Natural killer cell (primary cell): ENCODE measurements at regions not wholly inside any gene's neighbourhood (a gene's known extent, or its start where the extent isn't known, plus 50 kb on each side); places are given as distances from the start of the nearest gene placed in this dataset.

ENCODE experiments used
- ATAC-seq, 3 donors: fragments of 150-1000 bp in 2 of 3; fragments of 200-7000 bp in 1 of 3; cut with Tn5 transposase; 1 replicate in 1 of 3; 2 replicates in 2 of 3; pipeline ENCODE4 v1.10.0; 2021; ENCODE audit warnings: mild to moderate bottlenecking in 2 of 3, moderate library complexity in 2 of 3
- DNase-seq, 2 donors: peaks; one replicate each; pipeline versions ENCODE4 v3.0.0 to v3.0.0-alpha.2; 2013 to 2021; ENCODE audit warnings: mixed read lengths in 1 of 2
- H3K27ac ChIP-seq: one replicate; pipeline ENCODE4 v1.5.1; 2013; ENCODE audit warnings: mild to moderate bottlenecking, low read length
- H3K27me3 ChIP-seq: one replicate; pipeline ENCODE4 v1.6.1; 2013; ENCODE audit warnings: low read length; ENCODE audit not compliant: control insufficient read depth, insufficient read depth
- H3K36me3 ChIP-seq: one replicate; pipeline ENCODE4 v1.6.1; 2013; ENCODE audit warnings: low read length; ENCODE audit not compliant: control insufficient read depth, insufficient read depth
- H3K4me1 ChIP-seq: one replicate; pipeline ENCODE4 v1.6.1; 2013; ENCODE audit warnings: low read length; ENCODE audit not compliant: control insufficient read depth, insufficient read depth
- H3K4me3 ChIP-seq: one replicate; pipeline ENCODE4 v1.5.1; 2013; ENCODE audit warnings: low read length
- H3K9me3 ChIP-seq: one replicate; pipeline ENCODE4 v1.6.1; 2013; ENCODE audit warnings: low read length; ENCODE audit not compliant: control insufficient read depth, insufficient read depth
- H3K27ac Mint-ChIP-seq, 2 donors: one replicate each; pipeline ENCODE4 v1.8.0; 2022; ENCODE audit warnings: mild to moderate bottlenecking in 2 of 2, mixed read lengths in 2 of 2, moderate library complexity in 1 of 2
- H3K27me3 Mint-ChIP-seq, 2 donors: one replicate each; pipeline ENCODE4 v1.8.0; 2022; ENCODE audit warnings: low read depth in 2 of 2, mixed read lengths in 2 of 2
- H3K36me3 Mint-ChIP-seq: one replicate; pipeline ENCODE4 v1.8.0; 2022; ENCODE audit warnings: mixed read lengths
- H3K4me1 Mint-ChIP-seq, 2 donors: one replicate each; pipeline ENCODE4 v1.8.0; 2022; ENCODE audit warnings: mixed read lengths in 2 of 2
- H3K4me3 Mint-ChIP-seq: one replicate; pipeline ENCODE4 v1.8.0; 2022; ENCODE audit warnings: mild to moderate bottlenecking, moderate library complexity, mixed read lengths
- H3K9me3 Mint-ChIP-seq, 2 donors: one replicate each; pipeline ENCODE4 v1.8.0; 2022; ENCODE audit warnings: mixed read lengths in 2 of 2
- CTCF ChIP-seq: fragments of 200-600 bp; IDR thresholded peaks from one replicate; pipeline ENCODE4 v1.8.0; 2022; ENCODE audit warnings: antibody characterized with exemption
- WGBS: methylation state at CpG from one replicate; pipeline ENCODE4 v1.1.7; 2013; ENCODE audit warnings: missing lambda C conversion rate; ENCODE audit not compliant: insufficient coverage; 5-methylcytosine and 5-hydroxymethylcytosine counted together
- intact Hi-C: fragments of 100-400 bp; cut with micrococcal nuclease; formaldehyde crosslinking; loops from one replicate; pipeline ENCODE4 v1.14.2; 2022

DNA sequence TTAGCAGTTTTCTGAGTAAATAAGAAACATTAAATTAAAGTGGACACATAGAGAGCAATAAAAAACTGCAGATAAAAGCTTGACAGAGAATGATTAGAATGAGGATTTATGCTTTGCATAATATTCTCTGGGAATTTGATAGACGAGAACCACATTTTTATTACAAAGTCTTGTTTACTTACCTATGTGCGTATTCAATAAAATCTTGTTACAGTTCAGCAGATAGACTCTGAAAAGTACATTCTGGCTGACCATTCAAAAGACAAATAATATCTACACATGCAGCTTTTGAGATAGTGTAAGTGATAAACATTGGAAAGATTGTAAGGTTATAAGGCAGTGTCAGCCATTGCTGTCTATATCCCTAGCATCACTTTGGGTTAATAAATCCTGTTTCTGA lies 381.6 kb downstream of the NYAP2 start:
- DNase-seq (no peak), ATAC-seq (no peak)
- no peak overlapping the region for H3K4me3 Mint-ChIP-seq
- H3K9me3 Mint-ChIP-seq = peaks cover 0 to 4% of the 10 kb centered on the region in 2 donors
- no peaks in the 10 kb centered on the region for H3K4me1 Mint-ChIP-seq
- Histone ChIP-seq H3K9me3 (no peaks in the 10 kb centered on the region), H3K4me3 (no peak overlapping the region), H3K27me3 (no peaks in the 10 kb centered on the region), H3K4me1 (no peaks in the 10 kb centered on the region), H3K36me3 (no peaks in the 10 kb centered on the region), H3K27ac (no peak overlapping the region)
- no peaks in the 10 kb centered on the region for H3K27me3 Mint-ChIP-seq
- no peaks in the 10 kb centered on the region for H3K36me3 Mint-ChIP-seq
- intact Hi-C loops = no loop called here
- no peak for TF ChIP-seq CTCF
- 93% methylated on average over 2 of the region's 2 CpGs for WGBS
- H3K27ac Mint-ChIP-seq = no peak overlapping the region

- ATAC-seq (no peak), DNase-seq (no peak)
- H3K4me1 Mint-ChIP-seq = no peaks in the 10 kb centered on the region
- no peak overlapping the region for H3K4me3 Mint-ChIP-seq
- H3K27ac Mint-ChIP-seq = no peak overlapping the region
- no peaks in the 10 kb centered on the region for H3K36me3 ChIP-seq
- TF ChIP-seq CTCF = no peak
- H3K27me3 ChIP-seq = no peaks in the 10 kb centered on the region
- intact Hi-C loops = no loop called here
- H3K27me3 Mint-ChIP-seq = no peaks in the 10 kb centered on the region
- H3K9me3 ChIP-seq = no peaks in the 10 kb centered on the region
- no peaks in the 10 kb centered on the region for H3K36me3 Mint-ChIP-seq
- H3K4me1 ChIP-seq = no peaks in the 10 kb centered on the region
- WGBS = 97% methylated on average over 1 of the region's 1 CpG
- H3K27ac ChIP-seq = no peak overlapping the region
- H3K9me3 Mint-ChIP-seq = peaks cover 0 to 4% of the 10 kb centered on the region in 2 donors
- no peak overlapping the region for H3K4me3 ChIP-seq
These were observed 380.3 kb downstream of the NYAP2 start for GRCh38 chr2:225779829-225780228.

DNA sequence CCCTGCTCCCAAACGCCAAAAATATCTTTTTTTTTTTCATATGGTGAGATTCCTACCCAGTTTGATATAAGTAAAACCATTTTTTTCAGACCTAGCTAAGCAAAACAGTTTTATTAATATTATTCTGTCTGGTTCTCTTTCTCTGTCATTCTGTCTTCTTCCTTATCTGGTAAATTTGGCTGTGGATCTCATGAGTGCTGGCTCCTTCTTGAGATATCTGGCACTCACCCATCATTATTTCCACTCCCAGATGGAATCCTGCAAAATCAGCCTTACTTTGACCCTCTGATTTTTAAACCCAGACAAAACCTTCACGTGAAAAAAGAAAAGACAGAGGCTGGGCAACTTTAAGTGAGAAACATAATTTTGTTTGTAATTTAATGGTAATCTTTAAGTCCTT lies 373.6 kb downstream of the NYAP2 start:
- Mint-ChIP-seq H3K27me3 (no peaks in the 10 kb centered on the region), H3K36me3 (no peaks in the 10 kb centered on the region), H3K4me1 (no peaks in the 10 kb centered on the region), H3K9me3 (peaks cover 4 to 12% of the 10 kb centered on the region in 2 donors), H3K27ac (no peak overlapping the region), H3K4me3 (no peak overlapping the region)
- Histone ChIP-seq H3K27me3 (no peaks in the 10 kb centered on the region), H3K4me1 (no peaks in the 10 kb centered on the region), H3K4me3 (no peak overlapping the region), H3K36me3 (no peaks in the 10 kb centered on the region), H3K9me3 (no peaks in the 10 kb centered on the region), H3K27ac (no peak overlapping the region)
- no peak for TF ChIP-seq CTCF
- intact Hi-C loops = no loop called here
- no peak for ATAC-seq
- WGBS = 100% methylated on average over 1 of the region's 2 CpGs
- no peak for DNase-seq

DNA sequence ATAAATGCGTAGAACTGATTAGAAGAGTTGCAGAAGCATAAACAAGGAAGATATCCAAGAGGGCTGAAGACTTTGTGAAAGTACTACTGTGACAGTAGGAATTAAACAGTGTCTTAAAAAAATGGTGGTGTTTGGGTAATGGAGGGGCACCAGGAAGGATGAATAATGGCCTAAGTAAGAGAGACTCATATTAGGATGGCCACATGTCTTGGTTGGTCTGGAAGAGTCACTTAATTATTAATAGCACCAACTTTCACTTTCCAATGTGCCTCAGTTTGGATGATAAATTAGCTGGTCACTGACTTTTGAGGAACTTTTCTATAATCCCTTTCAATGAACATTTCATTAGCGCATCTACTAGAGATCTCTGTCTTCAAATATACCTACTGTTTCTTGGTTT lies 372.2 kb downstream of the NYAP2 start:
- Mint-ChIP-seq H3K36me3 (no peaks in the 10 kb centered on the region), H3K9me3 (peaks cover 2 to 12% of the 10 kb centered on the region in 2 donors), H3K27ac (no peak overlapping the region), H3K4me3 (no peak overlapping the region), H3K4me1 (no peaks in the 10 kb centered on the region), H3K27me3 (no peaks in the 10 kb centered on the region)
- no peak overlapping the region for H3K4me3 ChIP-seq
- no peaks in the 10 kb centered on the region for H3K36me3 ChIP-seq
- no peak for TF ChIP-seq CTCF
- no peaks in the 10 kb centered on the region for H3K9me3 ChIP-seq
- DNase-seq = no peak
- H3K4me1 ChIP-seq = no peaks in the 10 kb centered on the region
- no peak for ATAC-seq
- WGBS = 93% methylated on average over 1 of the region's 2 CpGs
- H3K27me3 ChIP-seq = no peaks in the 10 kb centered on the region
- intact Hi-C loops = no loop called here
- H3K27ac ChIP-seq = no peak overlapping the region
